ENCODE measurements at regions not wholly inside any gene's neighbourhood (a gene's known extent, or its start where the extent isn't known, plus 50 kb on each side); places are given as distances from the start of the nearest gene placed in this dataset.
"Not testable (repeated sequence)": the region's sequence is repeated elsewhere in the genome, so short reads cannot be mapped to it uniquely, and the experiment has no call there.

DNA sequence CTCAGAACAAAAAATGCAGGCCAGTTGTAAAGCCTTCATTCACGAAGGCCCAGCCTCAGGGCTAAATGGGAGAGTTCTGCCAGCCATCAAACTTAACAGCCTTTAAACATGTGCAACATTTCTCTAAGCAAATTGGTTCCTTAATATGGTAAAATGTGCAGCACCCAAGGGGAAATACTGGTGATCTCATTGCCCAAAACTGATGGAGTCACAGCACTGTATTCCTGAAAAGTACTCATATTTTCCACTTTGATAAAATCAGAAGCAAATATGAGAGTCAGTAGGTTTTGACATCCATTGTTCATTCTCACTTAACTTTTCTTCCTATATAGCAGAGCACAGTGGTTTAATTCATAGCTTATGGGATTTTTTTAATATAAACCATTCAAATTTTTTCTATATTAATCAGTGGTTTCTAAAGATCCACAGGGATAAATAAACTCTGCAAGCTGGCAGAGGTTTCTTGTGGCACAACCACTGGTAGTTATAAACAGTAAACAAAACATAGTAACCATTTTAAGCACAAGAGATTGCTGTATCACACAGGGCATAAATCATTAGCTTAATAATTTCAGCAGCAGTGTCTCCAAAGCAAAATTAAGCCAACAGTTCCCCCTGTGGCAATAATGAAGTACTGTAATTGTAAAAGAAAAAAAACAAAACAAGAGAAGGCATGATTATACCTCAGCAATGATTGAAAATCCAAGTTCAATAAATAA, 106.9 kb upstream of the LYPLAL1 start:
- no peak for DNase-seq (ENCODE audit: low spot score)
- no peaks in the 10 kb centered on the region for H3K79me2 ChIP-seq (ENCODE audit: insufficient read depth, low read depth, low read length)
- no peak overlapping the region for H3K27ac ChIP-seq (ENCODE audit: low read depth, low read length, poor library complexity, severe bottlenecking)
- no peaks in the 10 kb centered on the region for H3K9me2 ChIP-seq (ENCODE audit: insufficient read depth, low read length)
- no peaks in the 10 kb centered on the region for H4K20me1 ChIP-seq (ENCODE audit: insufficient read depth, low read length)
- POLR2A ChIA-PET = interaction anchor here (0.6 kb wide), 1 partner anchor 80 kb away, joined by 5 read pairs; no protein-coding TSS in a partner anchor
- no peak overlapping the region for H2AFZ ChIP-seq (ENCODE audit: low read length)
- no peaks in the 10 kb centered on the region for H3K9me3 ChIP-seq (ENCODE audit: low read length)
- intact Hi-C loops (cut with micrococcal nuclease; ENCODE audit: unreplicated experiment) = no loop called here
- no TSS peak for BruUV-seq (replicated peaks)
- CTCF ChIA-PET (ENCODE audit: unreplicated experiment) = no interaction called here
- no peak overlapping the region for H3K4me3 ChIP-seq (ENCODE audit: low read depth, low read length, poor library complexity, severe bottlenecking)
- TF ChIP-seq EZH2phosphoT487 (IDR thresholded peaks at IDR 0.05; ENCODE audit: borderline replicate concordance, low read depth, low read length) = no peak
- peak; percentile 41 for TF ChIP-seq CTCF (conservative IDR thresholded peaks at IDR 0.05; ENCODE audit: low read length)
- H3K36me3 ChIP-seq (ENCODE audit: insufficient read depth, low read length) = no peaks in the 10 kb centered on the region
- H3K4me1 ChIP-seq (ENCODE audit: insufficient read depth, low read length, poor library complexity, severe bottlenecking) = no peaks in the 10 kb centered on the region
- no peak overlapping the region for H3K4me2 ChIP-seq (ENCODE audit: low read length)

DNA sequence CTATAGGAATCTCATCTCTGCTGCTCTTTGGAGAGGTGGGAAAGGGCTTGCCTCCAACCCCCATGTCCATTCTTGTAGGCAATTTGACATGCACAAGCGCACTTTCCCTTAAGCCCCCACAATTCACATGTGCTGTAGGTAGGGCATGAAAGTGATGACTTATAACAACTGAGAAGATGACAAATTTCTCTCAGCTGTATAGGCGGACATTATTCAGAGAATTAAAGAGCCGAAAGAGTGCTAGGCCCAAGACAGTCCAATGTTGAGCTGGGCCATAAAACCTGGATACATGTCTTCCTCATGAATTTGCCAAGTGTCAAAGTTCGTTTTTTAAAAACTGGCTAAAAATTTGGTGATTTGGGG, 106.3 kb upstream of the LYPLAL1 start:
- Histone ChIP-seq H3K9me2 (ENCODE audit: insufficient read depth, low read length) (no peaks in the 10 kb centered on the region), H3K27ac (ENCODE audit: low read depth, low read length, poor library complexity, severe bottlenecking) (no peak overlapping the region), H3K4me3 (ENCODE audit: low read depth, low read length, poor library complexity, severe bottlenecking) (no peak overlapping the region), H3K79me2 (ENCODE audit: insufficient read depth, low read depth, low read length) (no peaks in the 10 kb centered on the region), H3K9me3 (ENCODE audit: low read length) (no peaks in the 10 kb centered on the region), H3K36me3 (ENCODE audit: insufficient read depth, low read length) (no peaks in the 10 kb centered on the region), H4K20me1 (ENCODE audit: insufficient read depth, low read length) (no peaks in the 10 kb centered on the region), H2AFZ (ENCODE audit: low read length) (no peak overlapping the region), H3K4me2 (ENCODE audit: low read length) (no peak overlapping the region), H3K4me1 (ENCODE audit: insufficient read depth, low read length, poor library complexity, severe bottlenecking) (no peaks in the 10 kb centered on the region)
- TF ChIP-seq CTCF (conservative IDR thresholded peaks at IDR 0.05; ENCODE audit: low read length) (no peak), EZH2phosphoT487 (IDR thresholded peaks at IDR 0.05; ENCODE audit: borderline replicate concordance, low read depth, low read length) (no peak)
- no peak for DNase-seq (ENCODE audit: low spot score)
- ChIA-PET POLR2A (no interaction called here), CTCF (ENCODE audit: unreplicated experiment) (no interaction called here)
- BruUV-seq (replicated peaks) = no TSS peak
- intact Hi-C loops (cut with micrococcal nuclease; ENCODE audit: unreplicated experiment) = no loop called here

DNA sequence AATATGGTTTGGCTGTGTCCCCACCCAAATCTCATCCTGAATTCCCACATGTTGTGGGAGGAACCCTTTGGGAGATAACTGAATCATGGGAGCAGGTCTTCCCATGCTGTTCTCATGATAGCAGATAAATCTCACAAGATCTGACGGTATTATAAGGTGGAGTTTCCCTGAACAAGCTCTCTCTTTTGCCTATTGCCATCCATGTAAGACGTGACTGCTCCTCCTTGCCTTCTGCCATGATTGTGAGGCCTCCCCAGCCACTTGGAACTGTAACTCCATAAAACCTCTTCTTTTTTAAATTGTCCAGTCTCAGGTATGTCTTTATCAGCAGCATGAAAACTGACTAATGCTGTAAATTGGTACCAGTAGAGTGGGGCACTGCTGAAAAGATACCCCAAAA, 103.3 kb upstream of the LYPLAL1 start:
- H3K9me3 ChIP-seq (ENCODE audit: low read length); H2AFZ ChIP-seq (ENCODE audit: low read length); H3K79me2 ChIP-seq (ENCODE audit: insufficient read depth, low read depth, low read length); DNase-seq (ENCODE audit: low spot score); intact Hi-C loops (cut with micrococcal nuclease; ENCODE audit: unreplicated experiment); H4K20me1 ChIP-seq (ENCODE audit: insufficient read depth, low read length); CTCF ChIA-PET (ENCODE audit: unreplicated experiment); BruUV-seq (replicated peaks); H3K36me3 ChIP-seq (ENCODE audit: insufficient read depth, low read length); H3K9me2 ChIP-seq (ENCODE audit: insufficient read depth, low read length); H3K27ac ChIP-seq (ENCODE audit: low read depth, low read length, poor library complexity, severe bottlenecking); H3K4me2 ChIP-seq (ENCODE audit: low read length); H3K4me3 ChIP-seq (ENCODE audit: low read depth, low read length, poor library complexity, severe bottlenecking); H3K4me1 ChIP-seq (ENCODE audit: insufficient read depth, low read length, poor library complexity, severe bottlenecking); POLR2A ChIA-PET: not testable (repeated sequence)

All from OCI-LY7 (cell line).